GM23248 (cell line): ENCODE measurements at regions not wholly inside any gene's neighbourhood (a gene's known extent, or its start where the extent isn't known, plus 50 kb on each side); places are given as distances from the start of the nearest gene placed in this dataset.
"Not testable (repeated sequence)": the region's sequence is repeated elsewhere in the genome, so short reads cannot be mapped to it uniquely, and the experiment has no call there.

Source experiments
- EZH2 ChIP-seq: fragments of 200-600 bp; sonication (generic); IDR thresholded peaks from 2 replicates; pipeline ENCODE4 v1.6.1; 2018; ENCODE audit warnings: antibody characterized with exemption, mild to moderate bottlenecking; ENCODE audit not compliant: insufficient read depth, poor library complexity, severe bottlenecking
- EZH2phosphoT487 ChIP-seq: fragments of 200-600 bp; sonication (generic); IDR thresholded peaks from 2 replicates; pipeline ENCODE4 v1.6.1; 2018; ENCODE audit warnings: antibody characterized with exemption, moderate library complexity, mild to moderate bottlenecking, low read depth; ENCODE audit not compliant: insufficient read depth

GRCh38 chr13:18773988-18774387 is 407.6 kb downstream of the TUBA3C start:
- not testable (repeated sequence) for TF ChIP-seq EZH2, EZH2phosphoT487
